Stimulated activated naive B cell treated with anti-CD40 and anti-IgM and Interleukin-4, amounts not matched to agents 10 μg/mL and 1 μg/mL and 100 μg/mL, for 72 hours (primary cell): ENCODE measurements at regions not wholly inside any gene's neighbourhood (a gene's known extent, or its start where the extent isn't known, plus 50 kb on each side); places are given as distances from the start of the nearest gene placed in this dataset.
"Not testable (repeated sequence)": the region's sequence is repeated elsewhere in the genome, so short reads cannot be mapped to it uniquely, and the experiment has no call there.

Experiments
- ATAC-seq, 2 donors: fragments of 150-1000 bp; cut with Tn5 transposase; replicated peaks; 2 replicates each; pipeline ENCODE4 v1.10.0; 2021; ENCODE audit warnings: moderate library complexity in 1 of 2
- DNase-seq: peaks from one replicate; pipeline ENCODE4 v3.0.0; 2021
- H3K27ac Mint-ChIP-seq: one replicate; pipeline ENCODE4 v1.8.0; 2022; ENCODE audit warnings: mild to moderate bottlenecking, mixed read lengths
- H3K27me3 Mint-ChIP-seq, 2 donors: one replicate each; pipeline ENCODE4 v1.8.0; 2022; ENCODE audit warnings: mixed read lengths in 2 of 2
- H3K36me3 Mint-ChIP-seq, 2 donors: one replicate each; pipeline ENCODE4 v1.8.0; 2022; ENCODE audit warnings: mixed read lengths in 2 of 2, mild to moderate bottlenecking in 1 of 2
- H3K4me1 Mint-ChIP-seq, 2 donors: one replicate each; pipeline ENCODE4 v1.8.0; 2022; ENCODE audit warnings: mixed read lengths in 2 of 2, mild to moderate bottlenecking in 1 of 2
- H3K4me3 Mint-ChIP-seq, 2 donors: one replicate each; pipeline ENCODE4 v1.8.0; 2022; ENCODE audit warnings: mild to moderate bottlenecking in 2 of 2, mixed read lengths in 2 of 2, moderate library complexity in 1 of 2
- H3K9me3 Mint-ChIP-seq, 2 donors: one replicate each; pipeline ENCODE4 v1.8.0; 2022; ENCODE audit warnings: mixed read lengths in 2 of 2, mild to moderate bottlenecking in 1 of 2

DNA sequence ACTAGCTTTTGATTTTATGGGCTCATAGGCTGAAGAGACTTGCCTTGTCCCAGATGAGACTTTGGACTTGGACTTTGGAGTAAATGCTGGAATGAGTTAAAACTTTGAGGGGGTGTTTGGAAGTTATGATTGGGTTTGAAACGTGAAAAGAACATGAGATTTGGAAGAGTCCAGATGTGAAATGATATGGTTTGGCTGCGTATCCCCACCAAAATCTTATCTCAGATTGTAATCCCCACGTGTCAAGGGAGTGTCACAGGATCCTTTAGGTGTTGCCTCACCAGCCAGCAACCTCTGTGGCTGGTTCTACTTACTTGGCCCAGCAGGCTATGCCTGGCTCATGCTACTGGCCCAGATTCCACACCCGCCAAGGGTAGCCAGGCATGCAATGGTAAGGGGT, 119.6 kb upstream of the NPY start:
- peaks cover 20 to 25% of the 10 kb centered on the region in 2 donors for H3K27me3 Mint-ChIP-seq
- H3K9me3 Mint-ChIP-seq, result peaks cover 14% of the 10 kb centered on the region in 2 donors
- DNase-seq (no peak), ATAC-seq (no peak)
- no peak overlapping the region for H3K4me3 Mint-ChIP-seq
- peaks cover 2 to 7% of the 10 kb centered on the region in 2 donors for H3K4me1 Mint-ChIP-seq
- H3K36me3 Mint-ChIP-seq, result peaks cover 0 to 3% of the 10 kb centered on the region in 2 donors
- H3K27ac Mint-ChIP-seq, result no peak overlapping the region

DNA sequence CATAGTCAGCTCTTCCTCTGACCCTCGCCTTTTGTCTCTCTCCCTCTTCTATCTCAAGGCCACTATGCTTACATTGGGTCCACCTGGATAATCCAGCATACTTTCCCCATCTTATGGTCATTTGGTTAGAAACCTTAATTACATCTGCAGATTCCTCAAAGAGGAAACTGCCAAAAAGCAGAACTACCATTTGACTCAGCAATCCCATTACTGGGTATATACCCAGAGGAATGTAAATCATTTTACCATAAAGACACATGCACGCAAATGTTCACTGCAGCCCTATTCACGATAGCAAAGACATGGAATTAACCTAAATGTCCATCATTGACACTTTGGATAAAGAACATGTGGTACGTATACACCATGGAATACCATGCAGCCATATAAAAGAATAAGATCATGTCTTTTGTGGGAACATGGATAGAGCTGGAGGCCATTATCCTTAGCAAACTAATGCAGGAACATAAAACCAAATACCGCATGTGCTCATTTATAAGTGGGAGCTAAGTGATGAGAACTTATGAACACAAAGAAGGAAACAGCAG, 114.8 kb upstream of the NPY start:
- ATAC-seq, result peak; percentile 56 to 71
- no peaks in the 10 kb centered on the region for H3K36me3 Mint-ChIP-seq
- peaks cover 5 to 8% of the 10 kb centered on the region in 2 donors for H3K9me3 Mint-ChIP-seq
- no peak overlapping the region for H3K27ac Mint-ChIP-seq
- no peak overlapping the region for H3K4me3 Mint-ChIP-seq
- peaks cover 2 to 8% of the 10 kb centered on the region in 2 donors for H3K4me1 Mint-ChIP-seq
- peaks cover 7 to 8% of the 10 kb centered on the region in 2 donors for H3K27me3 Mint-ChIP-seq
- no peak for DNase-seq

DNA sequence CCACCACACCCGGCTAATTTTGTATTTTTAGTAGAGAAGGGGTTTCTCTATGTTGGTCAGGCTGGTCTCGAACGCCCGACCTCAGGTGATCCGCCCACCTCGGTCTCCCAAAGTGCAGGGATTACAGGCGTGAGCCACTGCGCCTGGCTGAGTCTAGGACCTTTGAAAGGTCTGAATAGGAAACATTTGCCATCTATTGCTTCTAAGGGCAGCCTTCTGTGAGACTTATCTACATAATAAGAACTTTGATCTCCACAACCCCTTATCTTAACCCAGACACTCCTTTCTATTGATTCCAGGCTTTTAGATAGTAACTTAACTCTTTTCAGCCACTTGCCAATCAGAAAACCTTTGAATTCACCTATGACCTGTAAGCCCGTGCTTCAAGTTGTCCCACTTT, 112.0 kb upstream of the NPY start:
- H3K27ac Mint-ChIP-seq, H3K27me3 Mint-ChIP-seq, DNase-seq, H3K36me3 Mint-ChIP-seq, H3K4me3 Mint-ChIP-seq, ATAC-seq, H3K4me1 Mint-ChIP-seq, H3K9me3 Mint-ChIP-seq: not testable (repeated sequence)

DNA sequence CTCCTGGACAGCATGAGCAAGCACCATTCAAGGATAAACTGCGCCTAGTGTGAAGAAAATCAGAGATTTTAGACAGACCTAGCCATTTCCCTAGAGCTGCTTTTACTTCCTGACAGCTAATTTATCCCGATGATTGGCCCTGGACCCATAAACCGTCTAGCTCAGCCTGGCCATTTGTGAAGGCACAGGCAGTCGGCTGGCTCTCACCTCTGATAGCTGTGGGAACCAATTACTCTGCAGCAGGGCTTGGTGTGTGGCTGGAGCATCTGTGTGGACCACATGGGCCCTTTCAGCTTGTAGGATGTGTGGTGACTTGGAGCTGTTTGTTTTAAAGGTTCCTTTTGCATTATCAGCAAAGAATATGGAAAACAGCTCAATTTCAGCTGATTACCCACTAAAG, 111.1 kb upstream of the NPY start:
- ATAC-seq (no peak), DNase-seq (no peak)
- Mint-ChIP-seq H3K27ac (no peak overlapping the region), H3K4me1 (peaks cover 2 to 8% of the 10 kb centered on the region in 2 donors), H3K9me3 (no peaks in the 10 kb centered on the region), H3K27me3 (no peaks in the 10 kb centered on the region), H3K36me3 (no peaks in the 10 kb centered on the region), H3K4me3 (no peak overlapping the region)

DNA sequence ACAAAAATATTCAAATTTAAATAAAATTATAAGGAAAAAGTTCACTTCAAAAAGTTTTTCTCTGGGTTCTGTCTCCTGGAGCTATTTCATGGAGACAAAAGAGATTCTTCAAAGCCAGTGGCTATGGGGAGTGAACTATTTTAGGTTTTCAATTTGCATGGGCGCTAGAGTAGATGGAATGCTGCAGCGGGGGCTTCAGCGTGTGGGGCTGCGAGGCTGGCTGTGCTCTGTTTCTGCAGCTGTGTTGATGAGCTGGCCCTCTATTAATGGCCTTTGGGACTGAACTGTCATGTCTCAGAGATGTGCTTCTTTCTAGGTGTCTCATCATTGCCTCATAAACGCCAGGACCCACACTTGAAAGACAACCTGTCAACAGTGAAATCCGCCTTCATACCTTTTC, 108.4 kb upstream of the NPY start:
- no peaks in the 10 kb centered on the region for H3K4me1 Mint-ChIP-seq
- H3K9me3 Mint-ChIP-seq, result no peaks in the 10 kb centered on the region
- DNase-seq, result no peak
- H3K27ac Mint-ChIP-seq, result no peak overlapping the region
- ATAC-seq, result no peak
- no peaks in the 10 kb centered on the region for H3K36me3 Mint-ChIP-seq
- H3K4me3 Mint-ChIP-seq, result no peak overlapping the region
- H3K27me3 Mint-ChIP-seq, result peaks cover 7 to 9% of the 10 kb centered on the region in 2 donors

DNA sequence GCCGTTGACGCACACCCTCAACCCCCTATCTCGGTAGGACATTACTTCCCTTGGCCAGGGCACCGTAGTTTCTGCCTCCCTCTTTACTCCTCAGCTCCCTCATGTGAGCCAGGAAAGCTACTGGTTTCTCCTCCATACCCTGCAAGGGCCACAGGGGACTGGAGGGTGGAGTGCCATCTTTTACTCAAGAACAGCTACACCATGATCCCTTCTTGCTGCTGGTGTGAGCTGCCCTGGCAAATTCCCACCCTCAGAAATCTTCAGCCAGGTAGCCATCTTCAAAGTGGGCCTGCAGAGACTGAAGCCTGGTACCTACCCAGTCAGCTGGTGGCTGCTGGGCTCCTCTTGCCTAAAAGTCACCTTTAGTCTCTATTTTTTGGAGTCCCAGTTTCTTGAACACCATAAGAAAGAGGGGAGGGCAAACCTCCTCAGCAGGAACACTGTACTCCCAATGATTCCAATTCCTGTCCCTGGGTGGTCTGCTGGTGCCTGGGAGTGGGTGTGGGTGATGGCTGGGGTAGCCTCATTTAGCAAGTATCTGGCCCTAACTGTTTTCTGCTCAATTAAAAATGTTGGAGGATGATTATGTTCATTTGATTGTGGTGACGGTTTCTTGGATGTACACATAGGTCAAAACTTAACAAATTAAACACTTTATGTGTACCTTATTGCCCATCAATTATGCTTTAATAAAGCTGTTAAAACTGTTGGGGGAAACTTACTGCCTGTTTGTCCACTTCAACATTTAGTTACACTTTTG, 105.0 kb upstream of the NPY start:
- Mint-ChIP-seq H3K27me3 (peaks cover 7 to 9% of the 10 kb centered on the region in 2 donors), H3K36me3 (no peaks in the 10 kb centered on the region)

DNA sequence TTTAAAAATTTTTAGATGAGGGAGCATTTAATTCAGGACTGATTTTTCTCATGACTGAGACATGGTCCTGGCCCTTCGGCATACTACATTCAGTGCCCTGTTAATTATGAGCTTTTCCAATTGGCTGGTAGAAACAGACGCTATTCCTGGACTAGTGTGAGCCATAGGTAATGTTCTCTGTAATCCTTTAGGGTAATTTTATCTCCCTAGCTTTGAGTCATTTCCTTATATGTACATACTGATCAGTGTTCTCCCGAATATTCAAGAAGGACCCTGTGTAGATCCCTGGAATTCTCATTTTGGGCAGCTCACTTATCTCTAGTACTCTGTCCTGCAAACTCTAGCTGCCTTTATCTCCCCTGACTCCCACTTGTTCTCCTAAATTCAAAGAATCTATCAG, 92.6 kb upstream of the NPY start:
- Mint-ChIP-seq H3K9me3 (peaks cover 0 to 3% of the 10 kb centered on the region in 2 donors), H3K36me3 (no peaks in the 10 kb centered on the region), H3K4me3 (no peak overlapping the region), H3K27me3 (peaks cover 7 to 9% of the 10 kb centered on the region in 2 donors), H3K4me1 (no peaks in the 10 kb centered on the region), H3K27ac (no peak overlapping the region)
- DNase-seq (no peak), ATAC-seq (no peak)

More for the DNA sequence above, 105.0 kb upstream of the NPY start:
- Mint-ChIP-seq H3K4me1 (no peaks in the 10 kb centered on the region), H3K9me3 (no peaks in the 10 kb centered on the region), H3K27ac (no peak overlapping the region), H3K4me3 (no peak overlapping the region)
- DNase-seq (no peak), ATAC-seq (no peak)

DNA sequence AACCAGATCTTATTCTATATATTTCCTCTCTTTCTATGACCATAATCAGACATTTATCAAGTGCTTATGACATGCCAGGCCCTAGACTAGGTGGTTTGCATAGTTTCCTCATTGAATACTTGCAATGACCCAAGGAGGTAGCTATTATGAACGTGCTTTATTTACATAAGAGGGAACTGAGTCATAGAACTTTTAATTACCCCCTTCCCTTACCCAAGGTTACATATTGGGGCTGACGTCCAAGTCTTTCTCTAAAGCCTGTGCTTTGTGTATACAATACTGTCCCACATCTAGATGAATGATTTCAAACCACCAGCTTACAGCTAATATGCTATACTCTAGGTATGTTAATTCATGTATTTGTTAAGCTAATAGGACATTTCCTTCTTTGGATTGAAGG, 91.9 kb upstream of the NPY start:
- H3K4me3 Mint-ChIP-seq, result no peak overlapping the region
- peaks cover 7 to 13% of the 10 kb centered on the region in 2 donors for H3K27me3 Mint-ChIP-seq
- H3K36me3 Mint-ChIP-seq, result no peaks in the 10 kb centered on the region
- no peak for ATAC-seq
- peaks cover 0 to 3% of the 10 kb centered on the region in 2 donors for H3K9me3 Mint-ChIP-seq
- H3K4me1 Mint-ChIP-seq, result no peaks in the 10 kb centered on the region
- H3K27ac Mint-ChIP-seq, result no peak overlapping the region
- no peak for DNase-seq

DNA sequence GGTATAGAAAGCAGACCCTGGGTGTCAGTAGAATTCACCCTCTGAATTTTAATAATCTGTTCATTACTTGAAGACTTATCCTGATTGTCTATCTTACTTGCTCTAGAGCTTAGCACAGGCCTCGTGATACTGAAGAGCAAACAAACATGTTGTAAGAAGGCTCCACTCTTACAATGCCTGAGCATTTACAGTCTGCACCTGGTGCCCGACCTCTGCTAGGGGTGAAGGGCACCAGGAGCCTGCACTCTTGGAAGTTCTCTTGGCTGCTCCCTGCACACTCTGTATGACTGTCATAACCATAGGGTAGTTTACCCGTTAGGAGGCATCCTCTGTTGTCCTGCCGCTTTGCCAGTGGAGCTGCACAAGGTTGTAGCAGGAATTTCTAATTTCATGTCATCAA, 91.3 kb upstream of the NPY start:
- Mint-ChIP-seq H3K4me1 (no peaks in the 10 kb centered on the region), H3K9me3 (no peaks in the 10 kb centered on the region), H3K36me3 (no peaks in the 10 kb centered on the region), H3K27me3 (peaks cover 7 to 8% of the 10 kb centered on the region in 2 donors), H3K4me3 (no peak overlapping the region), H3K27ac (no peak overlapping the region)
- DNase-seq (no peak), ATAC-seq (no peak)

DNA sequence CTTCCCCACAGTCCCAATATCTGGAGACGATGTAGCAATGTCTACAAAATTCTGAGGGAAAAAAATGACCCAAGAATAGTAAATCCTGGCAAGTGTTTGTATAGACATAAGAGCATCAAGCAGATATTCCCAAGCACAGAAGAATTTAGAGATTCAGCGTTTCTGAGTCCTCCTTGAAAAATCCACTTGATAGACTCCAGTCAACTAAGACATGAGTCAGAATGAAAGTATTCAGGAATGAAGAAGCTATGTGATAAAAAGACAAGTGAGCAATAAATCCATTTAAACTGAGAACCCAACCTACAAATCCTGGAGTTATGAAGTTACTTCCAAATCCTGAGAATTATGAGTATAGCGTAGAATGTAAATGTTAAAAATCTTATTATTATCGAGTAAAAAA, 86.1 kb upstream of the NPY start:
- Mint-ChIP-seq H3K27ac (no peak overlapping the region), H3K9me3 (no peaks in the 10 kb centered on the region), H3K4me1 (no peaks in the 10 kb centered on the region), H3K4me3 (no peak overlapping the region), H3K36me3 (no peaks in the 10 kb centered on the region), H3K27me3 (peaks cover 0 to 8% of the 10 kb centered on the region in 2 donors)
- no peak for ATAC-seq
- DNase-seq, result no peak

DNA sequence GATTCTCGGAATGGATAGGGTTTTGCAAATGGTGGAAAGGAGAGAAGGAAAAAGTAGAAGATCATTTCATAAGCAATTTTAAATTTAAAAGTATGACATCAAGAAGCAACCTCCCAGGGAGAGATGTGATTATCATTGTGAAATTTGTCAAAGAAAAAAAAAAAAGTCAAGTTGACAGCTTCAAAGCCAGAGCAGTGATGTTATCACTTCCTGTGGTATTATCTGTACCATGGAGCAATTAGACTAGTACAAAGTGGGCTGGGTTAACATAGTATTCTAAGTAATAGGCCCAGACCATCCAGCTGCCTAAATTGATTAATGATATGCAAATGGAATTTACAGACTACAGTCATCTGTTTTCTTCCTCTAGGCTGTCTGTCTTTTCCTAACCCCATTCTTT, 84.0 kb upstream of the NPY start:
- peaks cover 0 to 4% of the 10 kb centered on the region in 2 donors for H3K27me3 Mint-ChIP-seq
- no peaks in the 10 kb centered on the region for H3K4me1 Mint-ChIP-seq
- no peak for ATAC-seq
- no peaks in the 10 kb centered on the region for H3K9me3 Mint-ChIP-seq
- H3K4me3 Mint-ChIP-seq, result no peak overlapping the region
- H3K27ac Mint-ChIP-seq, result no peak overlapping the region
- DNase-seq, result no peak
- no peaks in the 10 kb centered on the region for H3K36me3 Mint-ChIP-seq

DNA sequence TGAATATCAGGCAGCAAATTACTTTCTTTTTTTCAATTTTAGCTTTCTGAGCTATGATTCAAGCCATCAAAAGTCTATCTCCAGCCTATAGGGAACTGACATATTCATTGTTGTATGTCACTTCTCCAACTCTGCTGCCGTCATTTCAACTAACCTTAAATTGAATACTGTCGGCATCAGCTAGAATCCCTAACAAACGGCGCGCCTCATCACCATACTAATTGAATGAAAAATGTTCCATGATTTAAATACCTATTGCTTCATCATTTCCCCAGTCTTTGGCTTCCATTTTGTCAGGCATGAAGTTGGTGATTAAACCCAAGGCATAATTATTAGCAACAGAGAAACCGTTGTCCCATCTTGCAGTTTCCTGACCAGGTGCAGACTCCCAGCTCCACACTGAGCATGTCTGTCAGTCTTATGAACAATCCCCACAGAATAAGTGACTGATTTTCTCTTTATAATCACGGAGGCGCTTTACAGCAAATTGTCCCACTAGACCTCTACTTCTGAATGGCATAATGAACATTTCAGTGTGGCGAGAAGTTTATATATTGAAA, 83.5 kb upstream of the NPY start:
- H3K36me3 Mint-ChIP-seq, result no peaks in the 10 kb centered on the region
- no peak overlapping the region for H3K4me3 Mint-ChIP-seq
- no peaks in the 10 kb centered on the region for H3K4me1 Mint-ChIP-seq
- H3K27ac Mint-ChIP-seq, result no peak overlapping the region
- DNase-seq (no peak), ATAC-seq (no peak)
- H3K27me3 Mint-ChIP-seq, result peaks cover 0 to 4% of the 10 kb centered on the region in 2 donors
- H3K9me3 Mint-ChIP-seq, result no peaks in the 10 kb centered on the region

DNA sequence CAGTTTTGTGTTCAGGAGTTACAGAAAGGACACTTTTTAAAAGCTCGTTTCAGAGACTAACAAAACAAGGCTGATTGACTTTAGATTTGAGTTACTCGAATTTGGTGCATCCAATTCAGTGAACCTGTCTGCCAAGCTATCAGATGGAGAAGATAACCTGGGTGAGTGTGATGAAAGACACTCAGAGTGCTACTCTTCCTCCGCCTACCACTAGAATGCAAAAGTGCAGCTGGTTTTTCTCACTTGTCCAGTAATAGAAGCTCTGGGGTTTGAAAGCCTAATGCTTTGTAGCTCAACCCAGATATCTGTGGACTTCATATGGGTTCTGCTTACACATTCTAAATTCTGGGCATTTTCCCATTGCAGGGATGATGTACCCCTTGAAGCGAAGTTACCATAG, 82.8 kb upstream of the NPY start:
- Mint-ChIP-seq H3K4me3 (no peak overlapping the region), H3K36me3 (no peaks in the 10 kb centered on the region), H3K27me3 (peaks cover 0 to 4% of the 10 kb centered on the region in 2 donors), H3K27ac (no peak overlapping the region), H3K4me1 (no peaks in the 10 kb centered on the region), H3K9me3 (no peaks in the 10 kb centered on the region)
- DNase-seq (no peak), ATAC-seq (no peak)

DNA sequence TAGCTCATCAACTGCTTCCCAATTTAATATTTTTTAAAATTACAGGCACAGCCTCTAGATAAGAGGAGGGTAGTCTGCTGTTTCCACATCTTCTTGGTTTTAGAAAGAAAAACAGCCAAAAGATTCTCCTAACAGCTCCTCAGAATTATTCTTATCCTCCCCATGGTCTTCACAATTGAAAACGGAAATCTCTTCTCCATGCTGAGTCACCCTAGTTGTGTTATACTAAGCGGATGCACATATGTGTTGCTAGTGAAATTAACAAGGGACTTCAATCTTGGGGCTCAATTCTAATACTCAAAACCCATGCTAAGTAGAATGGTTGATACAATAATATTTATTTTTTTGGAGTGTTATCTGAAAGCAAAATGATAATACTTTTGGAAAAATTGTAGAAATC, 71.9 kb upstream of the NPY start:
- ATAC-seq, result no peak
- DNase-seq, result no peak
- no peaks in the 10 kb centered on the region for H3K4me1 Mint-ChIP-seq
- H3K9me3 Mint-ChIP-seq, result no peaks in the 10 kb centered on the region
- H3K27ac Mint-ChIP-seq, result no peak overlapping the region
- H3K4me3 Mint-ChIP-seq, result no peak overlapping the region
- H3K27me3 Mint-ChIP-seq, result peaks cover 0 to 2% of the 10 kb centered on the region in 2 donors
- H3K36me3 Mint-ChIP-seq, result no peaks in the 10 kb centered on the region

DNA sequence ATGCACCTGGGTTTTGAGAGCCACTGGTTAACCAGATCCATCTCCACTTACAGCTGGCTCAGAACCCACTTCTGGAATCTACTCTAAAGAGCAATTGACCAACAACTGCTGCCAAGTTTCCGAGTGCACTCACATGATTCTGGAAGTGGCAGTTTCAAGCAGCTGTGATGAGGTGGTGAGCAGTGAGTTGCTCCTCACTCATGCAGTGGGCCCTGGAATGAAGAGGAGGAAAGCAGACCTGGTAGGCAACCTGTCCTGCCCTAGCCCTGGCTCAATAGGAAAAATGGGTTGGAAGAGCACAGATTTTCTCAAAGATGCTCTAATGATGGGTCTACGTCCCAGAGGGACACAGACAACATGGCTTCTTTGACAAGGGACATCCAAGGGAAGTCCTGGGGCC, 70.7 kb upstream of the NPY start:
- Mint-ChIP-seq H3K9me3 (no peaks in the 10 kb centered on the region), H3K36me3 (no peaks in the 10 kb centered on the region), H3K27ac (no peak overlapping the region), H3K4me1 (no peaks in the 10 kb centered on the region), H3K27me3 (peaks cover 0 to 7% of the 10 kb centered on the region in 2 donors), H3K4me3 (no peak overlapping the region)
- DNase-seq (no peak), ATAC-seq (no peak)
